ENCODE measurements at regions not wholly inside any gene's neighbourhood (a gene's known extent, or its start where the extent isn't known, plus 50 kb on each side); places are given as distances from the start of the nearest gene placed in this dataset.

DNA sequence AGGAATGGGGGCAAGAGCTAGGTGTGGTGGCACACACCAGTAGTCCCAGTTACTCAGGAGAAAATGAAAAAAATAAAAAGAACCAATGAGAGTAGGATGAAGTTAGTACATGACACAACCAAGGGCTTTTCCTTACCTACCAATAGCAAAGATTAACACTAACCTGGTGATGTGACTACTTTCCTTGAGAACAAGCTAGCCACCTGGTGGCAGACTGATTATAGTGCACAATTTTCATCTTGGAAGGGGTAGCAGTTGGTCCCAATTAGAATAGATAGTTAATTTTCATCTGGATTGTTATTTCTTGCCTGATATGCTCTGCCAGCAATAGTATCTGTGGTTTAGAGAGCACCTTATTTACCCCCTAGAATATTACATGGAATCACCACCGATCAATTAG is 1216.8 kb upstream of the PABPC4L start:
- Histone ChIP-seq H3K4me2 (ENCODE audit: insufficient read depth, low read length) (no peak overlapping the region), H3K27me3 (ENCODE audit: control insufficient read depth in 2 of 2, insufficient read depth in 2 of 2, low read length in 2 of 2) (no peaks in the 10 kb centered on the region), H3K9ac (replicated peaks; ENCODE audit: extremely low read depth, insufficient read depth, low read length) (no peak overlapping the region), H3K36me3 (ENCODE audit: control insufficient read depth in 2 of 2, extremely low read depth in 1 of 2, insufficient read depth in 2 of 2, low read length in 2 of 2) (no peaks in the 10 kb centered on the region), H3K27ac (ENCODE audit: insufficient read depth, low read depth, low read length) (no peak overlapping the region), H3K9me3 (replicated peaks; ENCODE audit: control insufficient read depth, insufficient read depth, low read length) (no peaks in the 10 kb centered on the region), H3K4me3 (replicated peaks in 1 of 3; ENCODE audit: insufficient read depth in 1 of 3, low read depth in 1 of 3, low read length in 3 of 3) (no peak overlapping the region), H3K79me2 (ENCODE audit: control insufficient read depth, insufficient read depth, low read length) (no peaks in the 10 kb centered on the region), H2AFZ (ENCODE audit: low read depth, low read length) (no peak overlapping the region), H3K9me1 (replicated peaks; ENCODE audit: control insufficient read depth, extremely low read depth, insufficient read depth, low read length) (no peaks in the 10 kb centered on the region), H3K4me1 (ENCODE audit: control insufficient read depth, extremely low read depth, insufficient read depth, low read length) (no peaks in the 10 kb centered on the region), H4K20me1 (replicated peaks; ENCODE audit: control insufficient read depth, extremely low read depth, insufficient read depth, low read length) (no peaks in the 10 kb centered on the region)
- DNase-seq (ENCODE audit: low read depth, low spot score), result no peak
- no TSS peak for BruUV-seq (replicated peaks)
- POLR2A ChIA-PET, result no interaction called here
- CTCF ChIA-PET, result interaction anchor here (0.6 to 1.8 kb wide), 7 partner anchors 10 to 1475 kb away, joined by 3 to 12 read pairs (median 3); no protein-coding TSS in a partner anchor
- TF ChIP-seq MYC (IDR thresholded peaks at IDR 0.05; ENCODE audit: low read depth, low read length), result no peak
- TF ChIP-seq, protein P1, sequence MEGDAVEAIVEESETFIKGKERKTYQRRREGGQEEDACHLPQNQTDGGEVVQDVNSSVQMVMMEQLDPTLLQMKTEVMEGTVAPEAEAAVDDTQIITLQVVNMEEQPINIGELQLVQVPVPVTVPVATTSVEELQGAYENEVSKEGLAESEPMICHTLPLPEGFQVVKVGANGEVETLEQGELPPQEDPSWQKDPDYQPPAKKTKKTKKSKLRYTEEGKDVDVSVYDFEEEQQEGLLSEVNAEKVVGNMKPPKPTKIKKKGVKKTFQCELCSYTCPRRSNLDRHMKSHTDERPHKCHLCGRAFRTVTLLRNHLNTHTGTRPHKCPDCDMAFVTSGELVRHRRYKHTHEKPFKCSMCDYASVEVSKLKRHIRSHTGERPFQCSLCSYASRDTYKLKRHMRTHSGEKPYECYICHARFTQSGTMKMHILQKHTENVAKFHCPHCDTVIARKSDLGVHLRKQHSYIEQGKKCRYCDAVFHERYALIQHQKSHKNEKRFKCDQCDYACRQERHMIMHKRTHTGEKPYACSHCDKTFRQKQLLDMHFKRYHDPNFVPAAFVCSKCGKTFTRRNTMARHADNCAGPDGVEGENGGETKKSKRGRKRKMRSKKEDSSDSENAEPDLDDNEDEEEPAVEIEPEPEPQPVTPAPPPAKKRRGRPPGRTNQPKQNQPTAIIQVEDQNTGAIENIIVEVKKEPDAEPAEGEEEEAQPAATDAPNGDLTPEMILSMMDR (IDR thresholded peaks at IDR 0.05; ENCODE audit: extremely low read depth in 1 of 2, insufficient read depth in 1 of 2, low read depth in 1 of 2, low read length in 2 of 2), result peak in 1 of 2 donors; percentile 11
- FAIRE-seq, result no peak
- intact Hi-C loops (cut with micrococcal nuclease), result no loop called here
- dilution Hi-C loops (cut with MboI; ENCODE audit: extremely low pct_ligation_motif_present, low sequenced_read_pairs), result no loop called here

DNA sequence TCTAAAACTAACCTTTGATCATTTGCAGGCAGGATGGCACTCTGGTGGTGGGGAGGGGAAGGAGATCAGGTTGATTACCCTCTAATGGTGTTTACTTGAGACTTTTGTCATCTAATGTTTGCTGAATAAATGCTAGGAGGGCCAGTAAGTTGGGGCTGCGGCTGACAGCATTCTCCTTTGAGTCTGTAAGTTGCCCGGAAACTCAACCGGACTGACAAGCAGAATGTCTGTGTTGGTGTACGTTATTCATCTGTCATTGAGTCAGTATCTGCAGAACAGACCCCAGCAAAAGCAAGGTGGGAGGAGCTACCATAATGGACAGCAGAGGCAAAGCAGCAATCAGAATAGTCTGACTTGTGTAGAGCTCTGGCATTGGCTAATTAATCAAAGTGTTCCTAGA is 1210.6 kb upstream of the PABPC4L start:
- no peaks in the 10 kb centered on the region for H3K27me3 ChIP-seq (ENCODE audit: control insufficient read depth in 2 of 2, insufficient read depth in 2 of 2, low read length in 2 of 2)
- dilution Hi-C loops (cut with MboI; ENCODE audit: extremely low pct_ligation_motif_present, low sequenced_read_pairs), result no loop called here

More for the DNA sequence above, 1210.6 kb upstream of the PABPC4L start:
- Histone ChIP-seq H3K4me3 (replicated peaks in 1 of 3; ENCODE audit: insufficient read depth in 1 of 3, low read depth in 1 of 3, low read length in 3 of 3) (no peak overlapping the region), H3K9me3 (replicated peaks; ENCODE audit: control insufficient read depth, insufficient read depth, low read length) (no peaks in the 10 kb centered on the region), H2AFZ (ENCODE audit: low read depth, low read length) (no peak overlapping the region), H3K79me2 (ENCODE audit: control insufficient read depth, insufficient read depth, low read length) (no peaks in the 10 kb centered on the region), H3K4me1 (ENCODE audit: control insufficient read depth, extremely low read depth, insufficient read depth, low read length) (no peaks in the 10 kb centered on the region), H3K36me3 (ENCODE audit: control insufficient read depth in 2 of 2, extremely low read depth in 1 of 2, insufficient read depth in 2 of 2, low read length in 2 of 2) (no peaks in the 10 kb centered on the region), H3K9ac (replicated peaks; ENCODE audit: extremely low read depth, insufficient read depth, low read length) (no peak overlapping the region), H3K4me2 (ENCODE audit: insufficient read depth, low read length) (no peak overlapping the region), H4K20me1 (replicated peaks; ENCODE audit: control insufficient read depth, extremely low read depth, insufficient read depth, low read length) (no peaks in the 10 kb centered on the region), H3K27ac (ENCODE audit: insufficient read depth, low read depth, low read length) (no peak overlapping the region), H3K9me1 (replicated peaks; ENCODE audit: control insufficient read depth, extremely low read depth, insufficient read depth, low read length) (no peaks in the 10 kb centered on the region)
- CTCF ChIA-PET, result no interaction called here
- FAIRE-seq (no peak), DNase-seq (ENCODE audit: low read depth, low spot score) (no peak)
- POLR2A ChIA-PET, result no interaction called here
- intact Hi-C loops (cut with micrococcal nuclease), result no loop called here
- TF ChIP-seq EZH2 (IDR thresholded peaks at IDR 0.05; ENCODE audit: borderline replicate concordance, low read depth, low read length, severe bottlenecking) (no peak), JUN (IDR thresholded peaks at IDR 0.05; ENCODE audit: borderline replicate concordance, insufficient read depth, insufficient read length, low read depth) (no peak), MYC (IDR thresholded peaks at IDR 0.05; ENCODE audit: low read depth, low read length) (no peak), POLR2AphosphoS5 (IDR thresholded peaks at IDR 0.05; ENCODE audit: insufficient read depth, low read depth, low read length) (no peak), GATA2 (IDR thresholded peaks at IDR 0.05; ENCODE audit: insufficient read depth, insufficient read length, low read depth, low read length) (no peak), FOS (IDR thresholded peaks at IDR 0.05; ENCODE audit: borderline replicate concordance, insufficient read depth, low read length) (no peak)
- TF ChIP-seq, protein P1 (IDR thresholded peaks at IDR 0.05; ENCODE audit: extremely low read depth in 1 of 2, insufficient read depth in 1 of 2, low read depth in 1 of 2, low read length in 2 of 2), result no peak
- BruUV-seq (replicated peaks), result no TSS peak
